Lower lobe of right lung (tissue), 2 donors: ENCODE measurements at regions not wholly inside any gene's neighbourhood (a gene's known extent, or its start where the extent isn't known, plus 50 kb on each side); places are given as distances from the start of the nearest gene placed in this dataset.

ENCODE experiments used
- ATAC-seq, 2 donors: fragments of 200-7000 bp; cut with Tn5 transposase; one replicate each; pipeline ENCODE4 v1.9.1; 2020 to 2022; ENCODE audit warnings: mild to moderate bottlenecking in 2 of 2, moderate library complexity in 2 of 2
- DNase-seq: peaks from one replicate; pipeline ENCODE4 v3.0.0-alpha.2; 2020
- H3K27ac ChIP-seq: fragments of 200-600 bp; one replicate; pipeline ENCODE4 v1.8.0; 2022
- H3K27me3 ChIP-seq: fragments of 200-600 bp; one replicate; pipeline ENCODE4 v1.8.0; 2022; ENCODE audit warnings: low read depth
- H3K36me3 ChIP-seq: fragments of 200-600 bp; one replicate; pipeline ENCODE4 v1.8.0; 2022; ENCODE audit warnings: mild to moderate bottlenecking
- H3K4me1 ChIP-seq: fragments of 200-600 bp; one replicate; pipeline ENCODE4 v1.8.0; 2022
- H3K4me3 ChIP-seq: fragments of 200-600 bp; one replicate; pipeline ENCODE4 v1.8.0; 2022; ENCODE audit warnings: mild to moderate bottlenecking
- H3K9me3 ChIP-seq: fragments of 200-600 bp; one replicate; pipeline ENCODE4 v1.8.0; 2022
- intact Hi-C: fragments of 100-400 bp; cut with DNase I; formaldehyde crosslinking; loops from one replicate; pipeline ENCODE4 v1.11.0; 2022
- TF ChIP-seq, protein P1 (sequence below): fragments of 200-600 bp; IDR thresholded peaks from one replicate; pipeline ENCODE4 v1.8.0; 2022; ENCODE audit warnings: antibody characterized with exemption, mild to moderate bottlenecking
- donor health status: DM: no; HTN: yes; CAD: no; lungs with severe emphysema.

DNA sequence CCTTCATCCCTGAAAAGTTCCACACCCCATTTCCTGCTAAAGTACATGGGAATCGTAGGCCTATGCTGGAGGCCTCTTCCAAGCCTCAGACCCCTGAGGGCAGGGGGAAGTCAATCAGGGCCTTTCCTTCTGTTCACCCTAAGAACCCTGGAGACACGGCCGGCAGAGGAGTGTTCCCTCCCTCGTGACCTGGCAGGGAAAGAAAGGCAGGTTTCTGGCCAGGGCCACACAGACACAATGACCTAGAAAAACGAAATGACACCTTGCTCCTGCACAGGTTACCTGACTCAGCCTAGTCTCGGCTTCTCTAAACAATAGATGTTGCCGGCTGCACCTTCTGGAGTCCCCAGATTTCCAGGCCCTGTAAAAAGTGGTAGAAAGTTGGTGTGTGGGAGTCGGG lies 60.6 kb upstream of the CADM1 start:
- ATAC-seq (no peak), DNase-seq (no peak)
- Histone ChIP-seq H3K36me3 (no peaks in the 10 kb centered on the region), H3K4me3 (no peak overlapping the region), H3K27ac (no peak overlapping the region), H3K9me3 (no peaks in the 10 kb centered on the region), H3K4me1 (no peaks in the 10 kb centered on the region), H3K27me3 (no peaks in the 10 kb centered on the region)
- intact Hi-C loops, result no loop called here
- TF ChIP-seq, protein P1, sequence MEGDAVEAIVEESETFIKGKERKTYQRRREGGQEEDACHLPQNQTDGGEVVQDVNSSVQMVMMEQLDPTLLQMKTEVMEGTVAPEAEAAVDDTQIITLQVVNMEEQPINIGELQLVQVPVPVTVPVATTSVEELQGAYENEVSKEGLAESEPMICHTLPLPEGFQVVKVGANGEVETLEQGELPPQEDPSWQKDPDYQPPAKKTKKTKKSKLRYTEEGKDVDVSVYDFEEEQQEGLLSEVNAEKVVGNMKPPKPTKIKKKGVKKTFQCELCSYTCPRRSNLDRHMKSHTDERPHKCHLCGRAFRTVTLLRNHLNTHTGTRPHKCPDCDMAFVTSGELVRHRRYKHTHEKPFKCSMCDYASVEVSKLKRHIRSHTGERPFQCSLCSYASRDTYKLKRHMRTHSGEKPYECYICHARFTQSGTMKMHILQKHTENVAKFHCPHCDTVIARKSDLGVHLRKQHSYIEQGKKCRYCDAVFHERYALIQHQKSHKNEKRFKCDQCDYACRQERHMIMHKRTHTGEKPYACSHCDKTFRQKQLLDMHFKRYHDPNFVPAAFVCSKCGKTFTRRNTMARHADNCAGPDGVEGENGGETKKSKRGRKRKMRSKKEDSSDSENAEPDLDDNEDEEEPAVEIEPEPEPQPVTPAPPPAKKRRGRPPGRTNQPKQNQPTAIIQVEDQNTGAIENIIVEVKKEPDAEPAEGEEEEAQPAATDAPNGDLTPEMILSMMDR, result no peak

DNA sequence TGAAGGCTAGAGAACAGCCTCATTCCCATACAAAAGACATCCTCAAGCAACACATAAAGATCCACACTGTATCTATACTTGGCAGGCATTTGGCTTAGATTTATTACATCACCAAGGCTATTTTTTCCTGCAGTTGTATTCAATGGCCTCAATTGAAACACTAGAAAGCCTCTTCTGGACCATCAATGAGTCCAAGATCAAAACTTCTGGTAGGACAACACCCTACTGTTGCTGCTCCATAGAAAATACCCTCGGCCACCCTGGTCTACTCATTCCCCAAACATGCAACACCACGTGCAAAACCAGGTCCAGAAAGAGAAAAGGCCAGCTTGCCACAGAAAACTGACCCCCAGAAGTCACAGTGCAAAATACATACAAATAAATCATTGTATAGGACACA lies 56.9 kb upstream of the CADM1 start:
- H3K36me3 ChIP-seq, result no peaks in the 10 kb centered on the region
- TF ChIP-seq, protein P1, result no peak
- DNase-seq (no peak), ATAC-seq (no peak)
- H3K4me1 ChIP-seq, result no peaks in the 10 kb centered on the region
- intact Hi-C loops, result no loop called here
- H3K4me3 ChIP-seq, result no peak overlapping the region
- no peaks in the 10 kb centered on the region for H3K27me3 ChIP-seq
- H3K27ac ChIP-seq, result no peak overlapping the region
- H3K9me3 ChIP-seq, result no peaks in the 10 kb centered on the region

DNA sequence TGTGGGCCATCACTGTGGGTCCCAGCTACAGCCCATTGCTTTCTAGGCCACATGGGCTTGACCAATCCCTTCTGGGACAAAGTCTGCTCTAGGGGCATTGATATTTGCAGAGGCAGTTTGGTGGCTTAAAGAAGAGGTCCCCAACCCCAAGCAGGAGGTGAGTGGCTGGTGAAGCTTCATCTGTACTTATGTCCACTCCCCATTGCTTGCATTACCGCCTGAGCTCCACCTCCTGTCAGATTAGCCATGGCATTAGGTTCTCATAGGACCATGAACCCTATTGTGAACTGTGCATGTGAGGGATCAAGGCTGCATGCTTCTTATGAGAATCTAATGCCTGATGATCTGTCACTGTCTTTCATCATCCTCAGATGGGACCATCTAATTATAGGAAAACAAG lies 54.4 kb upstream of the CADM1 start:
- Histone ChIP-seq H3K4me3 (no peak overlapping the region), H3K27ac (no peak overlapping the region), H3K4me1 (no peaks in the 10 kb centered on the region), H3K9me3 (no peaks in the 10 kb centered on the region), H3K36me3 (no peaks in the 10 kb centered on the region), H3K27me3 (no peaks in the 10 kb centered on the region)
- intact Hi-C loops, result no loop called here
- ATAC-seq (no peak), DNase-seq (no peak)
- TF ChIP-seq, protein P1, result no peak

DNA sequence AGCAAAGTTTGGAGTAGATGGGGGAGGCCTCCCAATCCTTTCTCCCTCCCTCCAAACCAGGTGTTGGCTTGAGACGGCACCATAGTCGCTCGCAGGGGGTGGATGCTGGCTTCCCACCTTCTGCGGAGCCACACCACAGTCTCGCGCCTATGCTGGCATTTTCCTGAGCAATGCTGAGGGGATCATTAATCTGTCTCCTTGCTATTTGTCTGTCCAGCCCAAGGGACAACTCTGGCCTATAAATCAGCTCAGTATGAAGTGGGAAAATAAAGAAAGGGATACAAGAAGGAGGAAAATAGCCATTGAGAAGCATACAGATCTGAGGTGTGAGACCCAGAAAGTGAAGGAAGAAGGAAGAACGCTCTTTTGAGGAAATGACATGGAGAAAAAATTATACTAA lies 53.5 kb upstream of the CADM1 start:
- intact Hi-C loops, result no loop called here
- DNase-seq (no peak), ATAC-seq (no peak)
- Histone ChIP-seq H3K36me3 (no peaks in the 10 kb centered on the region), H3K9me3 (no peaks in the 10 kb centered on the region), H3K4me1 (no peaks in the 10 kb centered on the region), H3K4me3 (no peak overlapping the region), H3K27me3 (no peaks in the 10 kb centered on the region), H3K27ac (no peak overlapping the region)
- TF ChIP-seq, protein P1, result no peak

DNA sequence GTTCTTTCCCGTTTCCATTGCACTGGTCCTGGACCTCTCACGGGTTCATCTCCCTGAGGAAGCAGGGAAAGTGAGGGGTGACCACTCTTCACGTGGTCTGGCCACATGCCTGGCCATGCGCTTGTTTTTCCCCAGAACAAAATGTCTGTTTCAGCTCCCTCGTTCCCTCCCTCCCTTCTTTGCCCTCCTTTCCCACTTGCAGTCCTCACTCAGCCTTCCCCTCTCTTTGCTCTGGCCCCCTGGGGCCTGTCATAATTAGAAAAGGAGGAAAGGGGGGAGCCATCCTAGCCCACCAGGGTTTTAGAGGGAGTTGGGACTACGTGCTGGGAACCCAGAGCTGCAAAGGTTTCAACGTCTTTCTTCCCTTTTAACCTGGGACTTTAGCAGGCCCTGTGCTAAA lies 52.8 kb upstream of the CADM1 start:
- H3K27me3 ChIP-seq, result no peaks in the 10 kb centered on the region
- ATAC-seq, result no peak
- intact Hi-C loops, result no loop called here

More for the DNA sequence above, 52.8 kb upstream of the CADM1 start:
- Histone ChIP-seq H3K27ac (no peak overlapping the region), H3K4me3 (no peak overlapping the region), H3K36me3 (no peaks in the 10 kb centered on the region), H3K9me3 (no peaks in the 10 kb centered on the region), H3K4me1 (no peaks in the 10 kb centered on the region)
- no peak for DNase-seq
- TF ChIP-seq, protein P1, result no peak
